Spleen (tissue), 7 donors: ENCODE measurements at regions not wholly inside any gene's neighbourhood (a gene's known extent, or its start where the extent isn't known, plus 50 kb on each side); places are given as distances from the start of the nearest gene placed in this dataset.

Experiments used
- CTCF ChIP-seq, 11 experiments: fragments of 200-600 bp in 7 of 11; fragments of 450-650 bp in 4 of 11; sonication (generic) in 4 of 11; IDR thresholded peaks in 8 of 11; conservative IDR thresholded peaks in 3 of 11; 1 replicate in 7 of 11; 2 replicates in 4 of 11; pipeline versions ENCODE4 v1.4.0 to v1.8.0; 2016 to 2021; ENCODE audit warnings: antibody characterized with exemption in 11 of 11, inconsistent platforms in 4 of 11, mild to moderate bottlenecking in 1 of 11
- POLR2A ChIP-seq, 3 donors: fragments of 450-650 bp; IDR thresholded peaks; one replicate each; pipeline ENCODE4 v1.5.1; 2017; ENCODE audit warnings: antibody characterized with exemption in 3 of 3, mild to moderate bottlenecking in 1 of 3
- POLR2AphosphoS5 ChIP-seq, 3 donors: sonication (generic); formaldehyde crosslinking; IDR thresholded peaks; one replicate each; pipeline ENCODE4 v1.5.1; 2017; ENCODE audit warnings: antibody characterized with exemption in 3 of 3
- donor health status: DM: no; HTN: no; CAD: no; lungs with moderate emphysema.
- donor health status: DM: no; HTN: no; CAD: no.
- donor health status: DM: no; HTN: no; CAD: no.

GRCh38 chr3:19668163-19668562 is 265.9 kb downstream of the EFHB start:
- TF ChIP-seq POLR2A (IDR thresholded peaks at IDR 0.05) (no peak), CTCF (IDR thresholded peaks at IDR 0.05 in 8 of 11, conservative IDR thresholded peaks at IDR 0.05 in 3 of 11) (no peak), POLR2AphosphoS5 (IDR thresholded peaks at IDR 0.05) (no peak)
